ENCODE measurements at regions not wholly inside any gene's neighbourhood (a gene's known extent, or its start where the extent isn't known, plus 50 kb on each side); places are given as distances from the start of the nearest gene placed in this dataset.

DNA sequence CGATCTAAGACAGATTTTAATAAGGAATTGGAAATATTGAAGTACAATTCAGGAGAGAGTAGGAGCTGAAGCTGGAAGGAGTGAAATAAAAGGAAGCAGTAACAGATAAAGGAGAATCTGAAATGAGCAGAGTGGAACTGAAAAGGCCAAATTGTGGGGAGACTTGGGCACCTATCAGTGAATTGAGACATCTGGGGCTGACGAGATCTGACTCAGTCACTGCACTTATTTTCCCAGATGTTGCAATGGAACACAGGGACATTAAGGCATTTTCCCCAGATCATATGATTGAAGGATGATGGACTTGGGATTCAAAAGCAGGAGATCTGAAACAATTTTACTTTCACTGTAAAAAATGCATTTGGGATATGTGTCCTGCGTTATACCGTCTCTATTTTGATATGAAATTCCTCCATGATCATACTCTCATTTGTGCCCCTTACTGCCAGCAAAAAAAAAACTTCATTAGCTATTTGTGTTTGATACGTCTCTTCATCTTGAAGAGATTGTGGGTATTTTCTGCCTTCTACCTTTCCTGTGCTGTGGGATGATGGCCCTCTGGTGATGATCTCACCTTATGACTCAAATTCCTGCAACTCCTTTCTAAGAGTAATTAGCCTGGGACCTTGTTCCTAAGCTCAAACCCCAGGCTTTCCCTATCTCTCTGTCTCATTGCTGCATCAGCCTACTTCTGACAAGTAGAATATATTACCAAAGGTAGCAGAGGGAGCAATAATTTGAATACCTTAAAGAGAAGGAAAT, 278.5 kb upstream of the MAN1A1 start:
- no peak for DNase-seq
- H3K4me1 ChIP-seq = no peaks in the 10 kb centered on the region
- no peaks in the 10 kb centered on the region for H3K36me3 ChIP-seq
- no peaks in the 10 kb centered on the region for H3K27me3 ChIP-seq (replicated peaks in 1 of 7)
- 80 to 91% (median 82%) methylated on average over 5 of the region's 5 CpGs for WGBS, 5 donors
- intact Hi-C loops (cut with DNase I; ENCODE audit: low total_unique reads) = no loop called here
- TF ChIP-seq POLR2AphosphoS5 (IDR thresholded peaks at IDR 0.05) = no peak
- no peak for TF ChIP-seq CTCF (IDR thresholded peaks at IDR 0.05 in 8 of 11, conservative IDR thresholded peaks at IDR 0.05 in 3 of 11)
- TF ChIP-seq POLR2A (IDR thresholded peaks at IDR 0.05) = no peak
- no peak overlapping the region for H3K27ac ChIP-seq
- H3K9me3 ChIP-seq = peaks cover 0 to 11% (median 0%) of the 10 kb centered on the region in 8 donors
- H3K4me3 ChIP-seq = no peak overlapping the region

DNA sequence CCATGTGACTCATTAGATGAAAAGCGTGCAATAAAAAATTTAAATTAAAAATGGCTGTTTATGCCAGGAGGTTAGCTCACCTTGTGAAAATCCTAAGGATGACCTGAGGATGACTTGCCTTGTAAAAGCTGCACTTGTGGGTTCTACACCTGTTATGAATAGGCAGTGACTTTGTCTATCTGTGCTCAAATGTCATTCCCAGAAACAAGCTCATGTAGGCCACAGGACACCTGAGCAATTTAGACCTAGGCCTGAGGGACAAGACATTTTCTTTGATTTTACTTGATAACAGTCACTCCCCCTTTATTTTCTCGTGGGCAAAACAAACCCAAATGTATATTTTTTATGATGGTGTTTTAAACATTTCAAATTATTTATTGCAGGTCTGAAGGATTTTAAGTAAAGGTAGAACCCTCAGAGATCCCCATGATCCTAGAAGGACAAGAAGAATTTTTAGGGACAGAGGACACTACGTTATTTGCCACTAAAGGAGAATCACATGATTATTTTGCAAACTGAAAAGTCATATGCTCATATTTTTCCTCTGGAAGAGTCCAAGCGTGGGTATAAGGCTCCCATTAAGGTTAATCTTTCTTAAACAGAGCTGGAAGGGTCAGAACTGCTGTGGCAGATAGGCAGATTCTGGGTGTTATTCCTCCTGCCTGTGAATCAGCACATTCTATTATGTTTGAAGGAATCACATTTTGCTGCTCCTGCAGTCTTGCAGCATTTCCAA, 277.5 kb upstream of the MAN1A1 start:
- no peaks in the 10 kb centered on the region for H3K4me1 ChIP-seq
- H3K27me3 ChIP-seq (replicated peaks in 1 of 7) = no peaks in the 10 kb centered on the region
- WGBS, 5 donors = 70 to 85% (median 79%) methylated on average over 4 of the region's 4 CpGs
- no peak for DNase-seq
- H3K4me3 ChIP-seq = no peak overlapping the region
- TF ChIP-seq POLR2A (IDR thresholded peaks at IDR 0.05) = no peak
- no peak for TF ChIP-seq POLR2AphosphoS5 (IDR thresholded peaks at IDR 0.05)
- TF ChIP-seq CTCF (IDR thresholded peaks at IDR 0.05 in 8 of 11, conservative IDR thresholded peaks at IDR 0.05 in 3 of 11) = no peak
- no peak overlapping the region for H3K27ac ChIP-seq
- H3K9me3 ChIP-seq = peaks cover 0 to 11% (median 0%) of the 10 kb centered on the region in 8 donors
- H3K36me3 ChIP-seq = no peaks in the 10 kb centered on the region
- intact Hi-C loops (cut with DNase I; ENCODE audit: low total_unique reads) = no loop called here

DNA sequence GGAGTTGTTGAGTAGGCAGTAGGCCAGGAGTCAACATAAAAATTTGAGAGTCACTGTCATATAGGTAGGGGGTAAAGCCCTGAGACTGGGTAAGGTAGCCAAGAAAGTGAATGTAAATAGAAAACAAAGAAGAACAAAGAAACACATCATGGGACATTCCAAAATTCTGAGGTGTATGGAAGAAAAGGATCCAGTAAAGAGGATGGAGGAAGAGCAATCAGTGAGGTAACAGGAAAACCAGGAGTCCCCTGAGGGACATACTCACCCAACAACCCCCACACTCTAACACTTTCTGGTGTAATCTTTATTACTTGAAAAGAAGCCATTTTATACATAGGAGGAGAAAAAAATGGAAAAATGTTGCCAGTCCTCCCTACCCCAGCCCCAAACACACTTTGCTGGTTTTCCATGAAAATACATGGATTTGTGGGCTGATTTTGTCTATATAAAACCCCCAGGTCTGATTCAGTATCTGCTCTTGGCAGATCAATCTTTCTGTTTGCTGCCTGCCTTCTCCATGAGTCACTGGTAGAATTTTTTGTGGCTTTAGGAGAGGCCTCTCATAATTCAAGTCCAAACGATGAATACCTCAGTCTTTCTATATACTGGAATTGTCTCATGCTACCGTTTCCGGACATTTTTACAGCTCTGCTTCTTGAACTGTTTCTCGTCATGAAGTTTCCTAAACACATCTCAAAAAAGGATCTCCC, 271.4 kb upstream of the MAN1A1 start:
- no peak overlapping the region for H3K4me3 ChIP-seq
- no peaks in the 10 kb centered on the region for H3K27me3 ChIP-seq (replicated peaks in 1 of 7)
- 92 to 95% (median 94%) methylated on average over 4 of the region's 4 CpGs for WGBS, 5 donors
- no peak for DNase-seq
- no peak overlapping the region for H3K27ac ChIP-seq
- TF ChIP-seq POLR2A (IDR thresholded peaks at IDR 0.05) = no peak
- TF ChIP-seq POLR2AphosphoS5 (IDR thresholded peaks at IDR 0.05) = no peak
- no peak for TF ChIP-seq CTCF (IDR thresholded peaks at IDR 0.05 in 8 of 11, conservative IDR thresholded peaks at IDR 0.05 in 3 of 11)
- H3K9me3 ChIP-seq = no peaks in the 10 kb centered on the region
- H3K36me3 ChIP-seq = no peaks in the 10 kb centered on the region
- H3K4me1 ChIP-seq = no peaks in the 10 kb centered on the region
- intact Hi-C loops (cut with DNase I; ENCODE audit: low total_unique reads) = no loop called here

- Histone ChIP-seq H3K27me3 (replicated peaks in 1 of 7) (no peaks in the 10 kb centered on the region), H3K27ac (no peak overlapping the region), H3K4me1 (no peaks in the 10 kb centered on the region), H3K36me3 (no peaks in the 10 kb centered on the region), H3K9me3 (no peaks in the 10 kb centered on the region), H3K4me3 (no peak overlapping the region)
- no peak for TF ChIP-seq POLR2A (IDR thresholded peaks at IDR 0.05)
- TF ChIP-seq POLR2AphosphoS5 (IDR thresholded peaks at IDR 0.05) = no peak
- TF ChIP-seq CTCF (IDR thresholded peaks at IDR 0.05 in 8 of 11, conservative IDR thresholded peaks at IDR 0.05 in 3 of 11) = no peak
- 60 to 100% (median 84%) methylated on average over 1 of the region's 1 CpG for WGBS, 5 donors
- DNase-seq = no peak
- intact Hi-C loops (cut with DNase I; ENCODE audit: low total_unique reads) = no loop called here
Observed at GRCh38 chr6:119614138-119614537, 264.6 kb upstream of the MAN1A1 start.

Measured in spleen (tissue), 11 donors.